ENCODE measurements at regions not wholly inside any gene's neighbourhood (a gene's known extent, or its start where the extent isn't known, plus 50 kb on each side); places are given as distances from the start of the nearest gene placed in this dataset.

DNA sequence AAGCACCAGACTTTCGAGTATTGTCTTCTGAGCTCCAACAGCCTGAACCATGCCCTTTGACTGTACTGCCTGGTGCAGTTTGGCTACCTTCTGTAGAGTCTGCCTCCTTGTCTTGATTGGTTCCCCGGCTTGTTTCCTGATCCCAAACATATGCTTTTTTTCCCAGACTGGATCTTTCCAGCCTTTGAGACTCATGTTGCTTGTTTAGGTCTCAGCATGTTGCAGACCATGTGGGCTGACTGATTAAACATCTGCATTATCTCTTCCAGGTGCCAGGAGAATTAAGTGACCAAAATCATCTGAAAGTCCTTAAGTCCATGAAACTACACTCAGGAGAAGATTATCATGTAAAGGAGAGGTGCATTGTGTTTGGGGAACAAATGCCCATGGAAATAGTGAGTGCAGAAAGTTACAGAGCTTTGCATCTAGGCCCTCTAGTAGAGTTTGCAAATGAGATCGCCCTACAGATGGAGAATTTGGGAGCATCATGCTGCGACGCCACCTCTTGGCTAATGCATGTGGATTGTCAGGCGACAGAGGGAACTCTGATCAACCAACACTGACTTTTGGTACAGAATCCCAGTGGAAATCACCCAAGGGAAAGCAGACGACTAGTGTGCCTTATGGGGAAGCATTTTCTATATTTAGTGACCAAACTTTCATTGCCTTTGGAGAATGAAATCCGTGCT, 188.8 kb downstream of the BLID start:
- no peak for DNase-seq
- POLR2A ChIA-PET (ENCODE audit: unreplicated experiment) = no interaction called here
- Histone ChIP-seq H3F3A (ENCODE audit: insufficient read depth, low read depth) (no peaks in the 10 kb centered on the region), H3K36me3 (ENCODE audit: low read depth) (no peaks in the 10 kb centered on the region), H3K79me2 (ENCODE audit: low read depth) (no peaks in the 10 kb centered on the region), H3K4me3 (no peak overlapping the region), H3K4me2 (no peak overlapping the region), H3K9me3 (ENCODE audit: insufficient read depth, low read depth) (no peaks in the 10 kb centered on the region), H2AFZ (peak overlapping the region; percentile 15), H3K27me3 (ENCODE audit: insufficient read depth, low read depth) (no peaks in the 10 kb centered on the region), H3K27ac (no peak overlapping the region), H3K4me1 (replicated peaks; ENCODE audit: insufficient read depth) (no peaks in the 10 kb centered on the region), H3K9me2 (ENCODE audit: insufficient read depth) (no peaks in the 10 kb centered on the region), H4K20me1 (ENCODE audit: insufficient read depth) (no peaks in the 10 kb centered on the region)
- no peak for TF ChIP-seq EZH2 (IDR thresholded peaks at IDR 0.05; ENCODE audit: low read depth)
- TF ChIP-seq, protein P1, sequence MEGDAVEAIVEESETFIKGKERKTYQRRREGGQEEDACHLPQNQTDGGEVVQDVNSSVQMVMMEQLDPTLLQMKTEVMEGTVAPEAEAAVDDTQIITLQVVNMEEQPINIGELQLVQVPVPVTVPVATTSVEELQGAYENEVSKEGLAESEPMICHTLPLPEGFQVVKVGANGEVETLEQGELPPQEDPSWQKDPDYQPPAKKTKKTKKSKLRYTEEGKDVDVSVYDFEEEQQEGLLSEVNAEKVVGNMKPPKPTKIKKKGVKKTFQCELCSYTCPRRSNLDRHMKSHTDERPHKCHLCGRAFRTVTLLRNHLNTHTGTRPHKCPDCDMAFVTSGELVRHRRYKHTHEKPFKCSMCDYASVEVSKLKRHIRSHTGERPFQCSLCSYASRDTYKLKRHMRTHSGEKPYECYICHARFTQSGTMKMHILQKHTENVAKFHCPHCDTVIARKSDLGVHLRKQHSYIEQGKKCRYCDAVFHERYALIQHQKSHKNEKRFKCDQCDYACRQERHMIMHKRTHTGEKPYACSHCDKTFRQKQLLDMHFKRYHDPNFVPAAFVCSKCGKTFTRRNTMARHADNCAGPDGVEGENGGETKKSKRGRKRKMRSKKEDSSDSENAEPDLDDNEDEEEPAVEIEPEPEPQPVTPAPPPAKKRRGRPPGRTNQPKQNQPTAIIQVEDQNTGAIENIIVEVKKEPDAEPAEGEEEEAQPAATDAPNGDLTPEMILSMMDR (conservative IDR thresholded peaks at IDR 0.05) = no peak
- CTCF ChIA-PET = no interaction called here
- BruUV-seq (replicated peaks) = no TSS peak
- intact Hi-C loops (cut with micrococcal nuclease; ENCODE audit: unreplicated experiment) = no loop called here

DNA sequence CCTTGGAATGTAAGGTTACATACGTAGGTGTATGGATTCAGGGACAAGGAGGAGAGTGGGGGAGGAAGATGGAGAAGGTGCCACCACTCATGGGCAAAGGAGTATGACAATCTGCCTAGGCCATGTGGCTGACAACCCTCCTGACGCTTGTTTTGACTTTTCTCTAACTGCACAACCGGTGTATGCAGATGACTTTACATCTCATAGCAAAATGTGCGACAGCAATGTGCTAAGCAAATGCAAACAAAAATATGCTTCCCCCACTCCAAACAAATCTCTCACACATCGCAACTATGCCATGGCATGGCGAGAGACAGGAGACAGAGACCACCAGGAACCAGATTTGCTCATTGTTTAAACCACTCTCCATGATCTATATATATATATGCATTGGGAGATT, 191.8 kb downstream of the BLID start:
- BruUV-seq (replicated peaks) = no TSS peak
- ChIA-PET CTCF (no interaction called here), POLR2A (ENCODE audit: unreplicated experiment) (no interaction called here)
- Histone ChIP-seq H4K20me1 (ENCODE audit: insufficient read depth) (no peaks in the 10 kb centered on the region), H3K27ac (no peak overlapping the region), H3K4me2 (no peak overlapping the region), H3K79me2 (ENCODE audit: low read depth) (no peaks in the 10 kb centered on the region), H3K9me2 (ENCODE audit: insufficient read depth) (no peaks in the 10 kb centered on the region), H3K4me1 (replicated peaks; ENCODE audit: insufficient read depth) (no peaks in the 10 kb centered on the region), H3K36me3 (ENCODE audit: low read depth) (no peaks in the 10 kb centered on the region), H3K4me3 (no peak overlapping the region), H3K27me3 (ENCODE audit: insufficient read depth, low read depth) (no peaks in the 10 kb centered on the region), H3K9me3 (ENCODE audit: insufficient read depth, low read depth) (no peaks in the 10 kb centered on the region), H2AFZ (no peak overlapping the region), H3F3A (ENCODE audit: insufficient read depth, low read depth) (no peaks in the 10 kb centered on the region)
- intact Hi-C loops (cut with micrococcal nuclease; ENCODE audit: unreplicated experiment) = no loop called here
- DNase-seq = no peak
- TF ChIP-seq, protein P1 (conservative IDR thresholded peaks at IDR 0.05) = no peak
- TF ChIP-seq EZH2 (IDR thresholded peaks at IDR 0.05; ENCODE audit: low read depth) = no peak

DNA sequence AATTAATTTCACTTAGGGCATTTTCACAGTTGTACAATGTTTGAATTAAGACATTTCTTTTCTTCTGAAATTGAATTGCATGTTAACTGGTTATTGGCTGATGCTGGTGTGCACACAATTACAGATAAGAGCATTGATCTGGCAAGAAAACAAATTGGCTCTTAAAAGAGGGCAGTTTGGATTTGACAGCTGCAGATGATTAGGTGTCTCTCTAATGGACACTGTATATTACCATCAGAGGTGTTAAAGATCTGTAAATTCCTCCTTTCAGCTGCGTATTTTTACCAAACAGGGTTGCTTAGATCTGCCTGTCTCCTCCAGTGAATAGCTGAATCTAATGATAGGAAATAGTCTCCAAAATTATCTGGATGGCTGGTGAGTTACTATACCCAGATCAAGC, 198.5 kb downstream of the BLID start:
- POLR2A ChIA-PET (ENCODE audit: unreplicated experiment) = no interaction called here
- Histone ChIP-seq H4K20me1 (ENCODE audit: insufficient read depth) (no peaks in the 10 kb centered on the region), H3K9me3 (ENCODE audit: insufficient read depth, low read depth) (no peaks in the 10 kb centered on the region), H3K4me2 (no peak overlapping the region), H3K9me2 (ENCODE audit: insufficient read depth) (peaks cover 2% of the 10 kb centered on the region; the same call in 1 of the 2 replicates), H3F3A (ENCODE audit: insufficient read depth, low read depth) (no peaks in the 10 kb centered on the region), H3K4me1 (replicated peaks; ENCODE audit: insufficient read depth) (no peaks in the 10 kb centered on the region), H3K36me3 (ENCODE audit: low read depth) (no peaks in the 10 kb centered on the region), H3K27ac (no peak overlapping the region), H3K79me2 (ENCODE audit: low read depth) (no peaks in the 10 kb centered on the region), H3K4me3 (no peak overlapping the region), H2AFZ (no peak overlapping the region), H3K27me3 (ENCODE audit: insufficient read depth, low read depth) (no peaks in the 10 kb centered on the region)
- TF ChIP-seq, protein P1 (conservative IDR thresholded peaks at IDR 0.05) = no peak
- no peak for TF ChIP-seq EZH2 (IDR thresholded peaks at IDR 0.05; ENCODE audit: low read depth)
- no peak for DNase-seq
- BruUV-seq (replicated peaks) = no TSS peak
- CTCF ChIA-PET = no interaction called here
- intact Hi-C loops (cut with micrococcal nuclease; ENCODE audit: unreplicated experiment) = no loop called here
